ENCODE measurements at regions not wholly inside any gene's neighbourhood (a gene's known extent, or its start where the extent isn't known, plus 50 kb on each side); places are given as distances from the start of the nearest gene placed in this dataset.

DNA sequence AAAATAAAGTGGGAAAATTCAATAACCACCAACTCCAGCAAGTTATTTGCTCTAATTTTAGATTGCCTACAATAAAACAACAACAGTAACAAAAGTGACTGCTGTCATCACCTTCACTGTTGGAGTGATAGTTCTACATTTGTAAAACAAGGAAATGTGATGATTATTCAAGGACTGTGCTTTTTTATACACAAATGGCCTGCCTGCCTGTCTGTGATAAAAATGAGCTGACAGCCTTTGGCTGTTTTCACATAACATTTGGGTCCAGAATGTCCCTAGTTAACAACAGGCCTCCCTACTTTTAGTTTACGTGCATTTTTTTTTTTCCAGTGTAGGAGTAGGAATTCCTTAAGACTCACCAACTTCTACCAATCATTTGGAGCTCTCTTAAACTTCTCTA, 768.8 kb downstream of the PDCD6IP start:
- no peaks in the 10 kb centered on the region for H3K4me1 Mint-ChIP-seq (ENCODE audit: low read depth)
- peaks cover 14% of the 10 kb centered on the region; the same call in 1 of the 2 replicates for H3K9me3 Mint-ChIP-seq
- H3K27ac Mint-ChIP-seq, result no peak overlapping the region
- TF ChIP-seq, protein P1, sequence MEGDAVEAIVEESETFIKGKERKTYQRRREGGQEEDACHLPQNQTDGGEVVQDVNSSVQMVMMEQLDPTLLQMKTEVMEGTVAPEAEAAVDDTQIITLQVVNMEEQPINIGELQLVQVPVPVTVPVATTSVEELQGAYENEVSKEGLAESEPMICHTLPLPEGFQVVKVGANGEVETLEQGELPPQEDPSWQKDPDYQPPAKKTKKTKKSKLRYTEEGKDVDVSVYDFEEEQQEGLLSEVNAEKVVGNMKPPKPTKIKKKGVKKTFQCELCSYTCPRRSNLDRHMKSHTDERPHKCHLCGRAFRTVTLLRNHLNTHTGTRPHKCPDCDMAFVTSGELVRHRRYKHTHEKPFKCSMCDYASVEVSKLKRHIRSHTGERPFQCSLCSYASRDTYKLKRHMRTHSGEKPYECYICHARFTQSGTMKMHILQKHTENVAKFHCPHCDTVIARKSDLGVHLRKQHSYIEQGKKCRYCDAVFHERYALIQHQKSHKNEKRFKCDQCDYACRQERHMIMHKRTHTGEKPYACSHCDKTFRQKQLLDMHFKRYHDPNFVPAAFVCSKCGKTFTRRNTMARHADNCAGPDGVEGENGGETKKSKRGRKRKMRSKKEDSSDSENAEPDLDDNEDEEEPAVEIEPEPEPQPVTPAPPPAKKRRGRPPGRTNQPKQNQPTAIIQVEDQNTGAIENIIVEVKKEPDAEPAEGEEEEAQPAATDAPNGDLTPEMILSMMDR (IDR thresholded peaks at IDR 0.05), result no peak
- no peaks in the 10 kb centered on the region for H3K27me3 Mint-ChIP-seq (ENCODE audit: insufficient read depth)
- no peak overlapping the region for H3K4me3 Mint-ChIP-seq
- no peaks in the 10 kb centered on the region for H3K36me3 Mint-ChIP-seq (ENCODE audit: low read depth)
- no peak for DNase-seq

DNA sequence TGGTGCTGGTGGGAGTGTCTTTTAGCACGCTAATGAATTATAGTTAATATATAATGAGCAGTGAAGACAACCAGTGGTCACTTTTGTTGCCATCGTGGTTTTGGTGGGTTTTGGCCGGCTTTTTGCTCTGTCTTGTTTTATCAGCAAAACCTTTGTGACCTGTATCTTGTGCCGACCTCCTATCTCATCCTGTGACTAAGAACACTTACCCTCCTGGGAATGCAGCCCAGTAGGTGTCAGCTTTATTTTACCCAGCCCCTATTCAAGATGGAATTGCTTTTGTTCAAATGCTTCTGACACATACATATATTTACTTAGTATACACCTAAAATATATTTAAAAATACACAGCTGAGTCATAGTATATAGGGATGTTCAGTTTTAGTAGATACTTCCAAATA, 770.3 kb downstream of the PDCD6IP start:
- Mint-ChIP-seq H3K36me3 (ENCODE audit: low read depth) (no peaks in the 10 kb centered on the region), H3K27ac (no peak overlapping the region), H3K4me1 (ENCODE audit: low read depth) (no peaks in the 10 kb centered on the region), H3K9me3 (peaks cover 14% of the 10 kb centered on the region), H3K27me3 (ENCODE audit: insufficient read depth) (no peaks in the 10 kb centered on the region), H3K4me3 (no peak overlapping the region)
- no peak for DNase-seq
- TF ChIP-seq, protein P1 (IDR thresholded peaks at IDR 0.05), result no peak

DNA sequence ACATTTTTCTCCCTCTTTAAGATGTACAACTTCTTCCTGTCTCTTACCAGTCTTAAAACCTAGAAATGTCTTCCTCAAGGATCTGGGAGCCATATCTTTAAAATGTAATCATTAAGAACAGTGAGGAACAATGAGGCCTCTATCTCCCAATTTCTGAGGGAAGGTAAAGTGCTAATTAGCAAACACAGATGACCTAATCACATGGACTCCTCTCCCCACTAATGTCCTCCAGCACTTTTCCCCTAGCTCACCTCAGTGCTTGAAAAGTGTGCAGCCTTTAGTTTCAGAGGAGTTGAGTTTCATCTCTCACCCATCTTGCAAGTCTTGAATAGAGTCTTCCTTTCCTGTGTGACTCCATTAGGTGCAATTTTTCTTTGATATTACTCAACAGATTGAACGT, 771.0 kb downstream of the PDCD6IP start:
- Mint-ChIP-seq H3K36me3 (ENCODE audit: low read depth) (no peaks in the 10 kb centered on the region), H3K9me3 (peaks cover 17% of the 10 kb centered on the region), H3K27me3 (ENCODE audit: insufficient read depth) (no peaks in the 10 kb centered on the region), H3K27ac (no peak overlapping the region), H3K4me3 (no peak overlapping the region), H3K4me1 (ENCODE audit: low read depth) (no peaks in the 10 kb centered on the region)
- TF ChIP-seq, protein P1 (IDR thresholded peaks at IDR 0.05), result no peak
- no peak for DNase-seq

DNA sequence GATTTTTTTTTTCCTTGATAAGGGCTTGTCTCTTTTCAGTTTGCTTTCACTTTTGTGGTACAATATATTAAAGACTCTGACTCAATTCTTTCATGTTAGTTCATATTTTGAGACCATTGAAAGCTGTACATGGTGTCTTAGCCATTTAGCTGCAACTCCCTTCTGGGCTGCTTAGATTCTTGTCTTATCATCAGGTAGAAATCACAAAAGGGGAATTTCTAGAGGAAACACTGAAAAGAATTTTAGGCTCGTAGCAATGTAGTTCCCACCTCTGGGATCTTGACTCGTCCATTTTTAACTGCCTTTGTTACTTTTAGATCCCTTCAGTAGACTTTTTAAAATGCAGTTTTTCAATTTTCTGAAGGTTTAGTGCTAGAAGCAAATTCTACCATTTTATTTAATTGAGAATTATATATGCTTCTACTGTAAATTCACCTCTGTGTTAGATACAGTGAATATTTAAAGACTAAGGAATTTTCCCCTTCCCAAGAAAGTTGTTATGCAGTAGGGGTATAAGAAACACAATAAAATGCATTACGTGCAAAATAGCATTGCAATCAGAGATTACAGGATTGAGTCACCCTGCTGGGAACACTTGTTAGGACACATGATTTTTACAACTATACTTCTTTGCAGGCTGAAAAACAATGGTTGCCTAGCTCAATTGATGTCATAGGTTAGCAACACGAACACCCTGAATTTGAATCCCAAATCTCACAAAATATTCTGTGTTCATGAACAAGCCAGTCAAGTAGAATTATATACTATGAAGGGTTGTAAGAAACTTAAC, 772.7 kb downstream of the PDCD6IP start:
- H3K9me3 Mint-ChIP-seq, result peaks cover 20% of the 10 kb centered on the region
- no peak overlapping the region for H3K4me3 Mint-ChIP-seq
- no peaks in the 10 kb centered on the region for H3K27me3 Mint-ChIP-seq (ENCODE audit: insufficient read depth)
- no peaks in the 10 kb centered on the region for H3K4me1 Mint-ChIP-seq (ENCODE audit: low read depth)
- no peak for DNase-seq
- no peaks in the 10 kb centered on the region for H3K36me3 Mint-ChIP-seq (ENCODE audit: low read depth)
- H3K27ac Mint-ChIP-seq, result no peak overlapping the region
- TF ChIP-seq, protein P1 (IDR thresholded peaks at IDR 0.05), result no peak

DNA sequence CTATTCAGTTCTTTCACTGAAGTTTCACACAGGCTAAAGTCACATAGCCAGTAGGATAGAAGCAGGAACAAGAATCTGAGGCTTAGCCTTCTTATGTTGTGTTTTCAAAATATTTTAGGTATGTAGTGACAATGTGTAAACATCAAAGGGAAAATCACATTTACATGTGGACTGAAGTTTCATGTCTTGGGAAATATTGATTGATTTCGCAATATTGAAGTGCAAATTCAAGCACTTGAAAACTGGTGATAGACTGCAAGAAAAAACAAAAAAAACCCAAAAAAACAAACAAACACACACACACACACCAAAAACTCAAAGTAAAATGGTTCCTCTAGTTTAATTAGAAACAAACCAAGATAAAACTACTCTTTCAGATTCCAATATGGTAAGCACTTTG, 773.3 kb downstream of the PDCD6IP start:
- no peak for DNase-seq
- TF ChIP-seq, protein P1 (IDR thresholded peaks at IDR 0.05), result no peak
- Mint-ChIP-seq H3K36me3 (ENCODE audit: low read depth) (no peaks in the 10 kb centered on the region), H3K27ac (no peak overlapping the region), H3K9me3 (peaks cover 25% of the 10 kb centered on the region), H3K27me3 (ENCODE audit: insufficient read depth) (no peaks in the 10 kb centered on the region), H3K4me1 (ENCODE audit: low read depth) (no peaks in the 10 kb centered on the region), H3K4me3 (no peak overlapping the region)
